ENCODE measurements at regions not wholly inside any gene's neighbourhood (a gene's known extent, or its start where the extent isn't known, plus 50 kb on each side); places are given as distances from the start of the nearest gene placed in this dataset.

- Histone ChIP-seq H3K36me3 (ENCODE audit: control insufficient read depth in 2 of 2, extremely low read depth in 1 of 2, insufficient read depth in 2 of 2, low read length in 2 of 2) (no peaks in the 10 kb centered on the region), H3K27me3 (ENCODE audit: control insufficient read depth, extremely low read depth, insufficient read depth, low read length) (no peaks in the 10 kb centered on the region), H3K9me3 (ENCODE audit: control insufficient read depth, low read depth, low read length) (no peaks in the 10 kb centered on the region), H3K4me2 (ENCODE audit: control insufficient read depth, extremely low read depth, insufficient read depth, low read depth, low read length) (no peak overlapping the region), H4K20me1 (ENCODE audit: control insufficient read depth, extremely low read depth, insufficient read depth, low read length) (no peaks in the 10 kb centered on the region), H3K4me1 (ENCODE audit: control insufficient read depth, extremely low read depth, insufficient read depth, low read length) (peaks cover 6% of the 10 kb centered on the region), H3K9ac (ENCODE audit: control insufficient read depth, extremely low read depth, insufficient read depth, low read length) (no peak overlapping the region), H3K27ac (ENCODE audit: control insufficient read depth, insufficient read depth, low read length) (no peak overlapping the region), H3K4me3 (ENCODE audit: control insufficient read depth in 2 of 3, extremely low read depth in 1 of 3, insufficient read depth in 2 of 3, low read depth in 1 of 3, low read length in 3 of 3) (no peak overlapping the region), H3K9me1 (ENCODE audit: control insufficient read depth, extremely low read depth, insufficient read depth, low read length) (no peaks in the 10 kb centered on the region), H2AFZ (ENCODE audit: control insufficient read depth, low read length) (no peak overlapping the region), H3K79me2 (ENCODE audit: control insufficient read depth, insufficient read depth, low read length) (no peaks in the 10 kb centered on the region)
- dilution Hi-C loops (cut with MboI; ENCODE audit: extremely low pct_ligation_motif_present, low sequenced_read_pairs) = no loop called here
- FAIRE-seq = no peak
- no peak for TF ChIP-seq EZH2 (IDR thresholded peaks at IDR 0.05; ENCODE audit: low read length)
- TF ChIP-seq, protein P1, sequence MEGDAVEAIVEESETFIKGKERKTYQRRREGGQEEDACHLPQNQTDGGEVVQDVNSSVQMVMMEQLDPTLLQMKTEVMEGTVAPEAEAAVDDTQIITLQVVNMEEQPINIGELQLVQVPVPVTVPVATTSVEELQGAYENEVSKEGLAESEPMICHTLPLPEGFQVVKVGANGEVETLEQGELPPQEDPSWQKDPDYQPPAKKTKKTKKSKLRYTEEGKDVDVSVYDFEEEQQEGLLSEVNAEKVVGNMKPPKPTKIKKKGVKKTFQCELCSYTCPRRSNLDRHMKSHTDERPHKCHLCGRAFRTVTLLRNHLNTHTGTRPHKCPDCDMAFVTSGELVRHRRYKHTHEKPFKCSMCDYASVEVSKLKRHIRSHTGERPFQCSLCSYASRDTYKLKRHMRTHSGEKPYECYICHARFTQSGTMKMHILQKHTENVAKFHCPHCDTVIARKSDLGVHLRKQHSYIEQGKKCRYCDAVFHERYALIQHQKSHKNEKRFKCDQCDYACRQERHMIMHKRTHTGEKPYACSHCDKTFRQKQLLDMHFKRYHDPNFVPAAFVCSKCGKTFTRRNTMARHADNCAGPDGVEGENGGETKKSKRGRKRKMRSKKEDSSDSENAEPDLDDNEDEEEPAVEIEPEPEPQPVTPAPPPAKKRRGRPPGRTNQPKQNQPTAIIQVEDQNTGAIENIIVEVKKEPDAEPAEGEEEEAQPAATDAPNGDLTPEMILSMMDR (optimal IDR thresholded peaks at IDR 0.05 in 1 of 3, IDR thresholded peaks at IDR 0.05 in 1 of 3, conservative IDR thresholded peaks at IDR 0.05 in 1 of 3; ENCODE audit: extremely low read depth in 1 of 3, insufficient read depth in 2 of 3, low read length in 3 of 3) = no peak
- no peak for DNase-seq (ENCODE audit: low read depth, low spot score)
Measured at GRCh38 chr1:213326281-213327016, 275.4 kb downstream of the RPS6KC1 start.

GRCh38 chr1:213327017-213327667 lies 276.1 kb downstream of the RPS6KC1 start:
- Histone ChIP-seq H3K4me2 (ENCODE audit: control insufficient read depth, extremely low read depth, insufficient read depth, low read depth, low read length) (peak overlapping the region; percentile 49), H3K4me1 (ENCODE audit: control insufficient read depth, extremely low read depth, insufficient read depth, low read length) (peaks cover 6% of the 10 kb centered on the region), H3K27me3 (ENCODE audit: control insufficient read depth, extremely low read depth, insufficient read depth, low read length) (no peaks in the 10 kb centered on the region), H3K9ac (ENCODE audit: control insufficient read depth, extremely low read depth, insufficient read depth, low read length) (no peak overlapping the region), H3K4me3 (ENCODE audit: control insufficient read depth in 2 of 3, extremely low read depth in 1 of 3, insufficient read depth in 2 of 3, low read depth in 1 of 3, low read length in 3 of 3) (no peak overlapping the region), H3K36me3 (ENCODE audit: control insufficient read depth in 2 of 2, extremely low read depth in 1 of 2, insufficient read depth in 2 of 2, low read length in 2 of 2) (no peaks in the 10 kb centered on the region), H3K9me1 (ENCODE audit: control insufficient read depth, extremely low read depth, insufficient read depth, low read length) (no peaks in the 10 kb centered on the region), H2AFZ (ENCODE audit: control insufficient read depth, low read length) (no peak overlapping the region), H4K20me1 (ENCODE audit: control insufficient read depth, extremely low read depth, insufficient read depth, low read length) (no peaks in the 10 kb centered on the region), H3K9me3 (ENCODE audit: control insufficient read depth, low read depth, low read length) (no peaks in the 10 kb centered on the region), H3K79me2 (ENCODE audit: control insufficient read depth, insufficient read depth, low read length) (no peaks in the 10 kb centered on the region), H3K27ac (ENCODE audit: control insufficient read depth, insufficient read depth, low read length) (no peak overlapping the region)
- FAIRE-seq = no peak
- dilution Hi-C loops (cut with MboI; ENCODE audit: extremely low pct_ligation_motif_present, low sequenced_read_pairs) = no loop called here
- DNase-seq (ENCODE audit: low read depth, low spot score) = no peak
- TF ChIP-seq EZH2 (IDR thresholded peaks at IDR 0.05; ENCODE audit: low read length) = no peak
- TF ChIP-seq, protein P1 (optimal IDR thresholded peaks at IDR 0.05 in 1 of 3, IDR thresholded peaks at IDR 0.05 in 1 of 3, conservative IDR thresholded peaks at IDR 0.05 in 1 of 3; ENCODE audit: extremely low read depth in 1 of 3, insufficient read depth in 2 of 3, low read length in 3 of 3) = no peak
